ENCODE measurements at regions not wholly inside any gene's neighbourhood (a gene's known extent, or its start where the extent isn't known, plus 50 kb on each side); places are given as distances from the start of the nearest gene placed in this dataset.

- DNase-seq = no peak
Measured at GRCh38 chr6:15993716-15994228, 135.1 kb upstream of the MYLIP start.

GRCh38 chr6:15990179-15990578, 138.7 kb upstream of the MYLIP start:
- DNase-seq = no peak

GRCh38 chr6:15989397-15989796, 139.5 kb upstream of the MYLIP start:
- DNase-seq = no peak

- no peak for DNase-seq
Measured at GRCh38 chr6:15987569-15987968, 141.3 kb upstream of the MYLIP start.

GRCh38 chr6:15986027-15986629, 142.8 kb upstream of the MYLIP start:
- DNase-seq = no peak

- no peak for DNase-seq
Measured at GRCh38 chr6:15985379-15985959, 143.4 kb upstream of the MYLIP start.

- DNase-seq = no peak
Measured at GRCh38 chr6:15981956-15982355, 146.9 kb upstream of the MYLIP start.

- no peak for DNase-seq
Measured at GRCh38 chr6:15980801-15981200, 148.1 kb upstream of the MYLIP start.

GRCh38 chr6:15978426-15978825, 150.5 kb upstream of the MYLIP start:
- no peak for DNase-seq

GRCh38 chr6:15977050-15977449, 151.8 kb upstream of the MYLIP start:
- DNase-seq = no peak

GRCh38 chr6:15974817-15975216, 154.1 kb upstream of the MYLIP start:
- DNase-seq = no peak

GRCh38 chr6:15970517-15970916, 158.4 kb upstream of the MYLIP start:
- DNase-seq = no peak

GRCh38 chr6:15969236-15969778, 159.6 kb upstream of the MYLIP start:
- DNase-seq = no peak

GRCh38 chr6:15968519-15968918, 160.4 kb upstream of the MYLIP start:
- no peak for DNase-seq

- DNase-seq = no peak
Measured at GRCh38 chr6:15966000-15966520, 162.8 kb upstream of the MYLIP start.

- DNase-seq = no peak
Measured at GRCh38 chr6:15962449-15962764, 166.5 kb upstream of the MYLIP start.

GRCh38 chr6:15961635-15962448, 167.0 kb upstream of the MYLIP start:
- no peak for DNase-seq

- no peak for DNase-seq
Measured at GRCh38 chr6:15960740-15961634, 167.9 kb upstream of the MYLIP start.

- DNase-seq = no peak
Measured at GRCh38 chr6:15957655-15958169, 171.2 kb upstream of the MYLIP start.

- no peak for DNase-seq
Measured at GRCh38 chr6:15956205-15957106, 172.4 kb upstream of the MYLIP start.

GRCh38 chr6:15955484-15955883, 173.4 kb upstream of the MYLIP start:
- DNase-seq = no peak
